ENCODE measurements at regions not wholly inside any gene's neighbourhood (a gene's known extent, or its start where the extent isn't known, plus 50 kb on each side); places are given as distances from the start of the nearest gene placed in this dataset.
A peak's percentile ranks its signal among the peaks of the same experiment; 100 is the strongest.

- Histone ChIP-seq H3K79me2 (ENCODE audit: low read length) (no peaks in the 10 kb centered on the region), H3F3A (ENCODE audit: insufficient read depth, low read length) (no peaks in the 10 kb centered on the region), H3K9me3 (replicated peaks; ENCODE audit: insufficient read depth, low read length) (no peaks in the 10 kb centered on the region), H3K27me3 (replicated peaks; ENCODE audit: insufficient read depth, low read length) (no peaks in the 10 kb centered on the region), H3K4me3 (ENCODE audit: low read length) (no peak overlapping the region), H3K4me2 (ENCODE audit: low read depth, low read length) (no peak overlapping the region), H3K27ac (ENCODE audit: low read length) (no peak overlapping the region), H3K4me1 (ENCODE audit: low read length) (peaks cover 9% of the 10 kb centered on the region; the same call in 1 of the 2 replicates), H3K9ac (ENCODE audit: low read length) (no peak overlapping the region), H3K36me3 (replicated peaks; ENCODE audit: insufficient read depth, low read length) (no peaks in the 10 kb centered on the region), H4K20me1 (ENCODE audit: insufficient read depth, low read length) (no peaks in the 10 kb centered on the region), H2AFZ (ENCODE audit: low read length) (no peak overlapping the region), H3K9me2 (replicated peaks; ENCODE audit: insufficient read depth, low read length) (no peaks in the 10 kb centered on the region)
- no peak for DNase-seq
- TF ChIP-seq EZH2 (optimal IDR thresholded peaks at IDR 0.05; ENCODE audit: low read depth, low read length): no peak
- no peak for TF ChIP-seq EZH2phosphoT487 (IDR thresholded peaks at IDR 0.05; ENCODE audit: low read length)
- TF ChIP-seq CTCF (IDR thresholded peaks at IDR 0.05; ENCODE audit: low read length): no peak
These were observed 141.0 kb upstream of the LMNTD1 start for GRCh38 chr12:25694072-25694471.

GRCh38 chr12:25695574-25695973, 142.5 kb upstream of the LMNTD1 start:
- no peaks in the 10 kb centered on the region for H3K79me2 ChIP-seq (ENCODE audit: low read length)
- H2AFZ ChIP-seq (ENCODE audit: low read length): no peak overlapping the region
- no peaks in the 10 kb centered on the region for H3K36me3 ChIP-seq (replicated peaks; ENCODE audit: insufficient read depth, low read length)
- H3K27me3 ChIP-seq (replicated peaks; ENCODE audit: insufficient read depth, low read length): no peaks in the 10 kb centered on the region
- no peaks in the 10 kb centered on the region for H3K9me2 ChIP-seq (replicated peaks; ENCODE audit: insufficient read depth, low read length)
- H3K4me2 ChIP-seq (ENCODE audit: low read depth, low read length): peak overlapping the region; percentile 10; the same call in 1 of the 2 replicates
- no peak overlapping the region for H3K27ac ChIP-seq (ENCODE audit: low read length)
- H4K20me1 ChIP-seq (ENCODE audit: insufficient read depth, low read length): no peaks in the 10 kb centered on the region
- no peak overlapping the region for H3K9ac ChIP-seq (ENCODE audit: low read length)
- no peaks in the 10 kb centered on the region for H3K9me3 ChIP-seq (replicated peaks; ENCODE audit: insufficient read depth, low read length)
- H3F3A ChIP-seq (ENCODE audit: insufficient read depth, low read length): no peaks in the 10 kb centered on the region
- H3K4me3 ChIP-seq (ENCODE audit: low read length): no peak overlapping the region
- TF ChIP-seq EZH2phosphoT487 (IDR thresholded peaks at IDR 0.05; ENCODE audit: low read length) (no peak), CTCF (IDR thresholded peaks at IDR 0.05; ENCODE audit: low read length) (no peak), EZH2 (optimal IDR thresholded peaks at IDR 0.05; ENCODE audit: low read depth, low read length) (no peak)
- peaks cover 9% of the 10 kb centered on the region; the same call in 1 of the 2 replicates for H3K4me1 ChIP-seq (ENCODE audit: low read length)
- DNase-seq: no peak

- Histone ChIP-seq H3K27ac (ENCODE audit: low read length) (no peak overlapping the region), H3K36me3 (replicated peaks; ENCODE audit: insufficient read depth, low read length) (no peaks in the 10 kb centered on the region), H2AFZ (ENCODE audit: low read length) (no peak overlapping the region), H3K9me3 (replicated peaks; ENCODE audit: insufficient read depth, low read length) (no peaks in the 10 kb centered on the region), H3K9ac (ENCODE audit: low read length) (no peak overlapping the region), H4K20me1 (ENCODE audit: insufficient read depth, low read length) (no peaks in the 10 kb centered on the region), H3K4me1 (ENCODE audit: low read length) (peaks cover 9% of the 10 kb centered on the region; the same call in 1 of the 2 replicates), H3F3A (ENCODE audit: insufficient read depth, low read length) (no peaks in the 10 kb centered on the region), H3K4me2 (ENCODE audit: low read depth, low read length) (no peak overlapping the region), H3K9me2 (replicated peaks; ENCODE audit: insufficient read depth, low read length) (no peaks in the 10 kb centered on the region), H3K4me3 (ENCODE audit: low read length) (no peak overlapping the region), H3K79me2 (ENCODE audit: low read length) (no peaks in the 10 kb centered on the region), H3K27me3 (replicated peaks; ENCODE audit: insufficient read depth, low read length) (no peaks in the 10 kb centered on the region)
- DNase-seq: no peak
- TF ChIP-seq CTCF (IDR thresholded peaks at IDR 0.05; ENCODE audit: low read length): no peak
These were observed 145.7 kb upstream of the LMNTD1 start for GRCh38 chr12:25698772-25699171.

Measured in MM.1S (cell line).